GM12878 (cell line): ENCODE measurements at regions not wholly inside any gene's neighbourhood (a gene's known extent, or its start where the extent isn't known, plus 50 kb on each side); places are given as distances from the start of the nearest gene placed in this dataset.

Source experiments
- ATAC-seq: fragments of 200-7000 bp; cut with Tn5 transposase; 3 replicates; pipeline ENCODE4 v1.9.1; 2020; ENCODE audit warnings: mild to moderate bottlenecking, moderate library complexity
- BruUV-seq: library from RNA; stranded (reverse); fragments of 400-500 nt; replicated peaks from 2 replicates; lab custom pipeline; 2021; lab: Mats Ljungman, UMichigan
- CTCF ChIA-PET: fragments of 300-600 bp; sonication (Branson Sonifier 250); formaldehyde crosslinking; extraction: SDS; loops from one replicate; lab custom pipeline; 2021; ENCODE audit warnings: inconsistent platforms; lab: Yijun Ruan, JAX
- POLR2A ChIA-PET: fragments of 350-600 bp; formaldehyde crosslinking; extraction: SDS; loops from one replicate; lab custom pipeline; 2021; ENCODE audit warnings: inconsistent platforms; lab: Charles Lee
- RAD21 ChIA-PET: fragments of 300-600 bp; sonication (Branson Sonifier 250); formaldehyde crosslinking; loops from one replicate; lab custom pipeline; 2023; ENCODE audit warnings: antibody characterized with exemption; ENCODE audit not compliant: unreplicated experiment; lab: Charles Lee
- SMC1A ChIA-PET: fragments of 300-600 bp; sonication (Branson Sonifier 250); formaldehyde crosslinking; loops from one replicate; lab custom pipeline; 2023; ENCODE audit not compliant: unreplicated experiment, uncharacterized antibody; lab: Charles Lee
- DNase-seq: peaks from one replicate; pipeline ENCODE4 v3.0.0-alpha.2; 2011; ENCODE audit warnings: low read depth, low spot score
- FAIRE-seq: peaks from 3 replicates; lab custom pipeline; 2011; peaks lifted over from hg19 to GRCh38; lab: Jason Lieb, UNC
- H2AFZ ChIP-seq: 2 replicates; pipeline ENCODE4 v1.6.0; 2011; ENCODE audit warnings: low read depth, low read length, control low read depth; ENCODE audit not compliant: control insufficient read depth
- H3K27ac ChIP-seq: 2 replicates; pipeline ENCODE4 v1.5.1; 2011; ENCODE audit warnings: control low read depth; ENCODE audit not compliant: control insufficient read depth, insufficient read depth
- H3K27me3 ChIP-seq, 2 experiments: replicated peaks in 1 of 2; 2 replicates each; pipeline versions ENCODE4 v1.6.0 to v1.6.1; 2011; ENCODE audit warnings: low read length in 1 of 2; ENCODE audit not compliant: control insufficient read depth in 2 of 2, insufficient read depth in 2 of 2
- H3K36me3 ChIP-seq, 2 experiments: 2 replicates each; pipeline ENCODE4 v1.5.1; 2011; ENCODE audit warnings: low read length in 1 of 2; ENCODE audit not compliant: control insufficient read depth in 2 of 2, insufficient read depth in 2 of 2
- H3K4me1 ChIP-seq: 2 replicates; pipeline ENCODE4 v1.6.1; 2011; ENCODE audit warnings: mild to moderate bottlenecking, low read length, moderate library complexity, mixed read lengths; ENCODE audit not compliant: control insufficient read depth, insufficient read depth
- H3K4me2 ChIP-seq: 2 replicates; pipeline ENCODE4 v1.6.0; 2011; ENCODE audit warnings: control low read depth; ENCODE audit not compliant: control insufficient read depth, insufficient read depth
- H3K4me3 ChIP-seq: fragments of 200-600 bp; sonication (generic); 2 replicates; pipeline ENCODE4 v1.5.1; 2016
- H3K79me2 ChIP-seq: 2 replicates; pipeline ENCODE4 v1.6.0; 2011; ENCODE audit warnings: low read length; ENCODE audit not compliant: control insufficient read depth, insufficient read depth
- H3K9ac ChIP-seq: 2 replicates; pipeline ENCODE4 v1.8.0; 2011; ENCODE audit warnings: low read length, control low read depth, mixed read lengths; ENCODE audit not compliant: control insufficient read depth, insufficient read depth
- H3K9me3 ChIP-seq: replicated peaks from 3 replicates; pipeline ENCODE4 v1.5.1; 2011; ENCODE audit warnings: mild to moderate bottlenecking, low read length; ENCODE audit not compliant: control insufficient read depth, insufficient read depth
- H4K20me1 ChIP-seq: 2 replicates; pipeline ENCODE4 v1.6.0; 2011; ENCODE audit not compliant: control insufficient read depth, insufficient read depth
- CHD2 ChIP-seq: IDR thresholded peaks from 2 replicates; pipeline ENCODE4 v1.6.1; 2011; ENCODE audit warnings: low read depth, low read length, improper control_type of control experiment, borderline replicate concordance
- EED ChIP-seq: sonication (generic); IDR thresholded peaks from 2 replicates; pipeline ENCODE4 v1.6.1; 2016; ENCODE audit warnings: antibody characterized with exemption, low read depth
- GABPA ChIP-seq: IDR thresholded peaks from 2 replicates; pipeline ENCODE4 v1.6.1; 2014; ENCODE audit warnings: antibody characterized with exemption, low read depth, mild to moderate bottlenecking, inconsistent platforms
- MEF2A ChIP-seq: IDR thresholded peaks from 2 replicates; pipeline ENCODE4 v1.6.1; 2011; ENCODE audit warnings: low read depth, mild to moderate bottlenecking, low read length, moderate library complexity; ENCODE audit not compliant: insufficient read depth
- MTA2 ChIP-seq: fragments of 450-650 bp; IDR thresholded peaks from 2 replicates; pipeline ENCODE4 v1.6.1; 2016; ENCODE audit warnings: low read depth, mild to moderate bottlenecking, moderate library complexity
- RUNX3 ChIP-seq: IDR thresholded peaks from 2 replicates; pipeline ENCODE4 v1.6.1; 2012; ENCODE audit warnings: low read length, inconsistent platforms
- SMC3 ChIP-seq: IDR thresholded peaks from 2 replicates; pipeline ENCODE4 v1.6.1; 2011; ENCODE audit warnings: low read length, improper control_type of control experiment, borderline replicate concordance
- TCF3 ChIP-seq: IDR thresholded peaks from 2 replicates; pipeline ENCODE4 v1.6.1; 2012; ENCODE audit warnings: low read depth, mild to moderate bottlenecking, low read length, borderline replicate concordance; ENCODE audit not compliant: insufficient read depth
- ZBED1 ChIP-seq: IDR thresholded peaks from 2 replicates; pipeline ENCODE4 v1.6.1; 2016; ENCODE audit warnings: borderline replicate concordance
- ZNF274 ChIP-seq: IDR thresholded peaks from one replicate; pipeline ENCODE4 v1.8.0; 2011; ENCODE audit not compliant: insufficient read length, insufficient read depth
- ZNF384 ChIP-seq: IDR thresholded peaks from 2 replicates; pipeline ENCODE4 v1.6.1; 2012; ENCODE audit warnings: low read depth, mild to moderate bottlenecking, low read length, improper control_type of control experiment, borderline replicate concordance
- ZNF622 ChIP-seq: fragments of 450-650 bp; IDR thresholded peaks from 2 replicates; pipeline ENCODE4 v1.6.1; 2017; ENCODE audit warnings: mild to moderate bottlenecking, inconsistent platforms
- ZSCAN29 ChIP-seq: fragments of 450-650 bp; IDR thresholded peaks from 2 replicates; pipeline ENCODE4 v1.6.1; 2017; ENCODE audit warnings: mild to moderate bottlenecking, moderate library complexity
- WGBS: methylation state at CpG from one replicate; pipeline ENCODE4 v1.1.6; 2016; ENCODE audit warnings: low lambda C conversion rate; ENCODE audit not compliant: insufficient replicate concordance, insufficient coverage; ENCODE audit errors: missing lambda C conversion rate; 5-methylcytosine and 5-hydroxymethylcytosine counted together
- in situ Hi-C: fragments of 300-500 bp; cut with MboI; formaldehyde crosslinking; loops from 9 replicates; pipeline ENCODE4 v1.14.3; 2018; ENCODE audit warnings: mixed read lengths
- intact Hi-C: fragments of 100-400 bp; cut with micrococcal nuclease; formaldehyde crosslinking; loops from one replicate; pipeline ENCODE4 v1.14.2; 2022; ENCODE audit not compliant: unreplicated experiment
- TF ChIP-seq, protein P1 (sequence below): fragments of 450-650 bp; IDR thresholded peaks from 2 replicates; pipeline ENCODE4 v1.6.1; 2017; ENCODE audit warnings: mild to moderate bottlenecking, low read depth, inconsistent platforms; ENCODE audit not compliant: poor library complexity, severe bottlenecking
- TF ChIP-seq, protein P2 (sequence below): IDR thresholded peaks from 2 replicates; pipeline ENCODE4 v1.6.1; 2011; ENCODE audit warnings: borderline replicate concordance, low read depth, mild to moderate bottlenecking, moderate library complexity, mixed read lengths, low read length; ENCODE audit not compliant: insufficient read depth; ENCODE audit errors: extremely low read length
- TF ChIP-seq, protein P3 (sequence below): IDR thresholded peaks from 2 replicates; pipeline ENCODE4 v1.6.1; 2011; ENCODE audit warnings: borderline replicate concordance, low read depth, mild to moderate bottlenecking, moderate library complexity, low read length; ENCODE audit not compliant: insufficient read depth, poor library complexity, severe bottlenecking

DNA sequence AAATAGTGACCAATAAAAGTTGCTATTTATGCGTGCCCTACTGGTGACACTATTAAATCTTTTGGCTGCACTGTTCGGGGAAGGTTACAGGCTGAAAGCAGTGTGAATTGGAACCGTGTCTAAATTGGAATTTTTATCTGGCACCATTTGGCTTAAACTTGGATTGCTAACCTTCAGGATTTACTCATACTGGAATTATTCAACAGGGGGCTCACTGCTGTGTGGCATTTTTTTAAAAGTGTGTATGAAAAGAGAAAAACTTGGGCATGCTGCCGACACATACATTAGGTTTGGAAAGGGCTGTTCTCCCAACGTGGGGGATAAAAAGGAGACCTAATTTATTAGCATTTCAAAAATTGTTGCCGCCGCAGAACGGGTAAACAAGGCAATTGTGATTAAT lies 537.9 kb upstream of the MGMT start:
- TF ChIP-seq ZNF622 (no peak), MTA2 (no peak), SMC3 (no peak), ZNF274 (no peak), ZBED1 (no peak), ZNF384 (no peak), EED (no peak), CHD2 (no peak), MEF2A (no peak), ZSCAN29 (no peak), RUNX3 (no peak), GABPA (no peak), TCF3 (no peak)
- TF ChIP-seq, protein P1, sequence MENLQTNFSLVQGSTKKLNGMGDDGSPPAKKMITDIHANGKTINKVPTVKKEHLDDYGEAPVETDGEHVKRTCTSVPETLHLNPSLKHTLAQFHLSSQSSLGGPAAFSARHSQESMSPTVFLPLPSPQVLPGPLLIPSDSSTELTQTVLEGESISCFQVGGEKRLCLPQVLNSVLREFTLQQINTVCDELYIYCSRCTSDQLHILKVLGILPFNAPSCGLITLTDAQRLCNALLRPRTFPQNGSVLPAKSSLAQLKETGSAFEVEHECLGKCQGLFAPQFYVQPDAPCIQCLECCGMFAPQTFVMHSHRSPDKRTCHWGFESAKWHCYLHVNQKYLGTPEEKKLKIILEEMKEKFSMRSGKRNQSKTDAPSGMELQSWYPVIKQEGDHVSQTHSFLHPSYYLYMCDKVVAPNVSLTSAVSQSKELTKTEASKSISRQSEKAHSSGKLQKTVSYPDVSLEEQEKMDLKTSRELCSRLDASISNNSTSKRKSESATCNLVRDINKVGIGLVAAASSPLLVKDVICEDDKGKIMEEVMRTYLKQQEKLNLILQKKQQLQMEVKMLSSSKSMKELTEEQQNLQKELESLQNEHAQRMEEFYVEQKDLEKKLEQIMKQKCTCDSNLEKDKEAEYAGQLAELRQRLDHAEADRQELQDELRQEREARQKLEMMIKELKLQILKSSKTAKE = no peak
- TF ChIP-seq, protein P2, sequence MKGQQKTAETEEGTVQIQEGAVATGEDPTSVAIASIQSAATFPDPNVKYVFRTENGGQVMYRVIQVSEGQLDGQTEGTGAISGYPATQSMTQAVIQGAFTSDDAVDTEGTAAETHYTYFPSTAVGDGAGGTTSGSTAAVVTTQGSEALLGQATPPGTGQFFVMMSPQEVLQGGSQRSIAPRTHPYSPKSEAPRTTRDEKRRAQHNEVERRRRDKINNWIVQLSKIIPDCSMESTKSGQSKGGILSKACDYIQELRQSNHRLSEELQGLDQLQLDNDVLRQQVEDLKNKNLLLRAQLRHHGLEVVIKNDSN = no peak
- TF ChIP-seq, protein P3, sequence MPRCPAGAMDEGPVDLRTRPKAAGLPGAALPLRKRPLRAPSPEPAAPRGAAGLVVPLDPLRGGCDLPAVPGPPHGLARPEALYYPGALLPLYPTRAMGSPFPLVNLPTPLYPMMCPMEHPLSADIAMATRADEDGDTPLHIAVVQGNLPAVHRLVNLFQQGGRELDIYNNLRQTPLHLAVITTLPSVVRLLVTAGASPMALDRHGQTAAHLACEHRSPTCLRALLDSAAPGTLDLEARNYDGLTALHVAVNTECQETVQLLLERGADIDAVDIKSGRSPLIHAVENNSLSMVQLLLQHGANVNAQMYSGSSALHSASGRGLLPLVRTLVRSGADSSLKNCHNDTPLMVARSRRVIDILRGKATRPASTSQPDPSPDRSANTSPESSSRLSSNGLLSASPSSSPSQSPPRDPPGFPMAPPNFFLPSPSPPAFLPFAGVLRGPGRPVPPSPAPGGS = no peak
- Histone ChIP-seq H3K4me3 (no peak overlapping the region), H3K4me2 (no peak overlapping the region), H3K79me2 (no peaks in the 10 kb centered on the region), H3K36me3 (no peaks in the 10 kb centered on the region), H3K4me1 (no peaks in the 10 kb centered on the region), H3K9me3 (no peaks in the 10 kb centered on the region; the same call in 2 of the 3 replicates), H3K9ac (no peak overlapping the region), H3K27me3 (no peaks in the 10 kb centered on the region), H4K20me1 (no peaks in the 10 kb centered on the region), H2AFZ (no peak overlapping the region), H3K27ac (no peak overlapping the region)
- DNase-seq (no peak), FAIRE-seq (no peak), ATAC-seq (no peak)
- in situ Hi-C loops (no loop called here), intact Hi-C loops (no loop called here)
- CTCF ChIA-PET = interaction anchor here (1.2 kb wide), 1 partner anchor 12 kb away, joined by 3 read pairs; no protein-coding TSS in a partner anchor
- RAD21 ChIA-PET = no interaction called here
- SMC1A ChIA-PET = no interaction called here
- BruUV-seq = no TSS peak
- POLR2A ChIA-PET = no interaction called here
- 39% methylated on average over 8 of the region's 8 CpGs for WGBS
